HG03135 (cell line): ENCODE measurements at regions not wholly inside any gene's neighbourhood (a gene's known extent, or its start where the extent isn't known, plus 50 kb on each side); places are given as distances from the start of the nearest gene placed in this dataset.
"Not testable (repeated sequence)": the region's sequence is repeated elsewhere in the genome, so short reads cannot be mapped to it uniquely, and the experiment has no call there.

Experiments used
- ATAC-seq: cut with Tn5 transposase; IDR thresholded peaks from one replicate; pipeline ENCODE4 v1.9.1; 2021; ENCODE audit warnings: mild to moderate bottlenecking, moderate library complexity; ENCODE audit not compliant: unreplicated experiment

DNA sequence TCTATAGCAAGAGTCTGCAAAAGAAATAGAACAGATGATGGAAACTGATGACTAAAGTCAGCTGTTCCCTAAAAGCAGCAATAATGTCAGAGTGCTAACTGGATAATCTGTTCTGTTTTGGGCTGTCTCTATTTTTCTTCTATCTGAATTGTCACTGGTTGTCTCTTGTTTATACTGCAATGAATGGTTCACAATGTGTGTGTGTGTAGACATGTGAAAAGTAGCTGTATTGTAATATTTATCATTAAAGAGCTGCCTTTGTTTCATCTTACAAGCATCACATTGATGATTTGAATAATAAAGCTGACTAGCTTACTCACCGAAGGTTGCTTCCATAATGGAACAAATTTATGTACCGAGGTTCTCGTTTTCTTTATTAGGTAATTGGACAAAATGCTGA, 456.0 kb upstream of the ZEB2 start:
- ATAC-seq: no peak

DNA sequence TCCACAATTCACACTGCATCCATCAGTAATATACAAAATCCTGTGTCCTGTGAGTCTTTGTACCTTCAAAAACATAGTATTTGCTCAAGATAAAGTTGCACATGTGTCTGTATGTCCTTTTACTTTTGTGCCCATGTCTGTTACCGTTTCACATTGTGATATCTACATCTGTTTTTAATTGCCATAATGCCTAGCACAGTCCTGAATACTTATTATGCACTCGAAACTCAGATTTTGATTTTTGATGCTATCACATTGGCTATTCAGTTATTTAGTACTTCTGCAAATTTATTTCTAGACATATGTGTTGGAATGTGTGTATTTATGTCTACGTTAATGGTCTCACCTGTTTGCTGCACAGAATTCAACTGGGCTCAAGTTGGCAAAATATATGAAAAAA, 452.8 kb upstream of the ZEB2 start:
- ATAC-seq: no peak

DNA sequence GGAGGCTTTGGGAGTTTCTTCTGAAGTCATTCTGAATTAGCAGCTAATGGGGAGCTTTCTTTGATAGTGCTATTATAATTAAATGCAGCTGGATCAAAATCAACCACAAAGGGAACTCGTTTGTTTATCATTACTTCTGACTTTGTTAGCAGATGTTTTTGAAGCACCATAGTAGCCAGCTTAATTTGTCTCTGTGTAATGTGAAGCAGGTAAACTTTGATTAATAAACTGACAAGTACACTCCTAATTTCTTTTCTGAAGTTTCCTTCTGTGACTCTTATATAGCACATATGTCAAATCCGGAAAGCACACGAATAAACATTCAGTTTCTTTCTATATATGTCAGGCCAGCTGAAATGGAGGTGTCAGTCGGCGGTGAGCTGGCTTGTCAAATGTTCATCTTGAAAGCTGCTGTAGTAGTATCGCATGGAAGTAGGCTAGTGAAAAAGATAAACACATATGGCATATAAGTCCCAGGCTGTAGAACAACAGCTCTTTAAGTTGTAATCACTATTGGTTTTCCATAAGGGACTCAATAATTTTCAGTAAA, 451.9 kb upstream of the ZEB2 start:
- ATAC-seq: no peak

DNA sequence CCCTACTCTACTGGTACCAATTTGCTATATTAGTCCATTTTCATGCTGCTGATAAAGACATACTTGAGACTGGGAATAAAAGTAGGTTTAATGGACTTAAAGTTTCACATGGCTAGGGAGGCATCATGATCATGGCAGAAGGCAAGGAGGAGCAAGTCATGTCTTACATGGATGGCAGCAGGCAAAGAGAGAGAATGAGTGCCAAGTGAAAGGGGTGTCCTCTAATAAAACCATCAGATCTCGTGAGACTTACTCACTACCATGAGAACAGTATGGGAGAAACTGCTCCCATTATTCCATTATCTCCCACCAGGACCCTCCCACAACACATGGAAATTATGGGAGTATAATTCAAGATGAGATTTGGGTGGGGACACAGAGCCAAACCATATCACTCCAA, 450.5 kb upstream of the ZEB2 start:
- not testable (repeated sequence) for ATAC-seq

DNA sequence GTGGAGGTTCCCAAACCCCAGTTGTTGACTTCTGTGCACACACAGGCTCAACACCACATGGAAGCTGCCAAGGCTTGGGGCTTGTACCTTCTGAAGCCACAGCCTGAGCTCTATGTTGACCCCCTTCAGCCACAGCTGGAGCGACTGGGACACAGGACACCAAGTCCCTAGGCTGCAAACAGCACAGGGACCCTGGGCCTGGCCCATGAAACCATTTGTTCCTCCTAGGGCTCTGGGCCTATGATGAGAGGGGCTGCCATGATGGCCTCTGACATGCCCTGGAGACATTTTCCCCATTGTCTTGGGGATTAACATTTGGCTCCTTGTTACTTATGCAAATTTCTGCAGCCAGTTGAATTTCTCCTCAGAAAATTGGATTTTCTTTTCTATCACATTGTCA, 449.6 kb upstream of the ZEB2 start:
- ATAC-seq: not testable (repeated sequence)

DNA sequence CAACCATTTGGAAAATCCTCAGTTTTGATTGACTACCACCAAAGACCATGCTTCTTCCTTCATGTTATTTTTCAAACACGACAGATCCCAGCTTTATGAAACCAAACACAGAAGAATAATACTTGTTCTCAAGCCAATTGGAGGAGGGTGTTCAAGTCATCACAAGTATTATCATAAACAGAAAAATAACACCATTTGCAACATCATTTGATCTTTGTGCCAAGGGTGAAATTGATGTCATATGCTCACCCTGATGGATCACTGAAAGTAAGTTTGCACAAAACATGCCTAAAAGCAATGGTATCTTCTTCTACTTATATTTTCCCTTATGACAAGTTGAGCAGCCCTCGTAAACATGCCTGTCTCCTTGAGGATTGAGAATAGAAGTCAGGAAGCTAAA, 448.0 kb upstream of the ZEB2 start:
- no peak for ATAC-seq

DNA sequence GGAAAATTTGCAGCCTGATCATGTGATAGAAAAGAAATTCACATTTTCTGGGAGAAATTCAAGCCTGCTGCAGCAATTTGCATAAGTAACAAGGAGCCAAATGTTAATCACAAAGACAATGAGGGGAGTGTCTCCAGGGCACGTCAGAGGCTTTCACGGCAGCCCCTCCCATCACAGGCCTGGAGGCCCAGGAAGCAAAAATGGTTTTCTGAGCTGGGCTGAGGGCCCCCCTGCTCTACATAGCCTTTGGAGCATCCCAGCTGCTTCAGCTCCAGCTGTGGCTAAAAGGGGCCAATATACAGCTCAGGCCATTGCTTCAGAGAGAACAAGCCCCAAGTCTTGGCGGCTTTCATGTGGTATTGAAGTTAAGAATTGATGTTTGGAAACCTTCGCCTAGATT, 445.3 kb upstream of the ZEB2 start:
- ATAC-seq: no peak

DNA sequence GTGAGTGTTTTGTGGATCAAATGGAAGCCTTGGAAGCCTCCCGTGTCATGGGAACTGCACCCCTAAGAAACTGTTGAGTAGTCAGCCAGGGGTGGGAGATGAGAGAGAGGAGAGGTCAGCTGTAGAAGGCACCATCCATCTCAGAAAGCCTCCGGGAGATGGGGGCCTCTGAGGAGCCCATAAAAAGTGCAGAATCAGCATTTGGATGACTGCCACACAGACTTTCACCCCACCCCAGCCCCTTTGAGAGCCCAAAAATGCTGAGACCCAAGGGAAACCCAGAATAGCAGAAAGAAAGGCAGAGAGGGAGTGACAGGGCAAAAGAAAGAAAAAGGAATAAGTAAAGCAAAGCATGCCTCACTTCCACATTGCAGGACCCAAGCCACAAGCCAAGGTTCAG, 443.1 kb upstream of the ZEB2 start:
- ATAC-seq: no peak

DNA sequence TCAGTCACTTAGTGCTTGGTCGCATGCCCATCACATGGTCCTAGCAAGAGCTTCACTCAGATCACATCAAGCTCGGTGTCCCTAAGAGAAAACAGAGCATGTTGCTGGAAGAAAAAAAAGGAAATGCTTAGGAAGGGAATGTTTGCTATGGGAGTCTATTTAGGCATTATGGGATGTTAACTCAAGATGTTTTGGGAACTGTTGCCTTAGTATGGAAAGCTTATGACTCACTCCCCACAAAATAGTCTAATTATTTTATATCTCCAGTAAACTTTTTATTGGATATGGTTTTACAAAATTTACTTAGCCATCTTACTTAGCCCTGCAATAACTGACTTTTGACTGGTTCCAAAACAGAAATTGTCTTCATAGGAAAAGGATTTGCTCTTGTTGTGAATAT, 439.5 kb upstream of the ZEB2 start:
- ATAC-seq: no peak

DNA sequence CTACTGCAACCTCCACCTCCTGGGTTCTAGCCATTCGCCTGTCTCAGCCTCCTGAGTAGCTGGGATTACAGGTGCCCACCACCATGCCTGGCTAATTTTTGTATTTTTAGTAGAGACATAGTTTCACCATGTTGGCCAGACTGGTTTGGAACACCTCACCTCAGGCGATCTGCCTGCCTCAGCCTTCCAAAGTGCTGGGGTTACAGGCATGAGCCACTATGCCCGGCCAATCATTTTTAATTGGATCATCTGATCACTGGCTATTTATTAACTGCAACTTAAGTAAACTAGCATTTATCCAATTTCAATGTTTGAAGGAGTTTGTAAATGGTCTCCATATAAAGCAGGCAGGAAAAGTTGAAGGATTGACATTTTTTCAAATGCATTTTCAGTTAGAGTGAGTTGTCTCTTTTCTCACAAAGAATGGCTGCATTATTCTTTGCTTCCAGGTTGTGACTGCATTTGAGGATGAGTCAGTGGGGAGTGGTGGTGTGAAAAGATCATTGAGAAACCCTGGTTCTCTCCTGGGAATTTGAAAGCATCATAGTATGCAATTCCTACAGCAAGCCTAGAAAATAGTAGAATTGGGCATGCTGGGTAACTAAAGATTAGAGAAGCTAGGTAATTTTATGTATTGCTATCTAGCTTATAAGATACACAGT, 431.1 kb upstream of the ZEB2 start:
- no peak for ATAC-seq

DNA sequence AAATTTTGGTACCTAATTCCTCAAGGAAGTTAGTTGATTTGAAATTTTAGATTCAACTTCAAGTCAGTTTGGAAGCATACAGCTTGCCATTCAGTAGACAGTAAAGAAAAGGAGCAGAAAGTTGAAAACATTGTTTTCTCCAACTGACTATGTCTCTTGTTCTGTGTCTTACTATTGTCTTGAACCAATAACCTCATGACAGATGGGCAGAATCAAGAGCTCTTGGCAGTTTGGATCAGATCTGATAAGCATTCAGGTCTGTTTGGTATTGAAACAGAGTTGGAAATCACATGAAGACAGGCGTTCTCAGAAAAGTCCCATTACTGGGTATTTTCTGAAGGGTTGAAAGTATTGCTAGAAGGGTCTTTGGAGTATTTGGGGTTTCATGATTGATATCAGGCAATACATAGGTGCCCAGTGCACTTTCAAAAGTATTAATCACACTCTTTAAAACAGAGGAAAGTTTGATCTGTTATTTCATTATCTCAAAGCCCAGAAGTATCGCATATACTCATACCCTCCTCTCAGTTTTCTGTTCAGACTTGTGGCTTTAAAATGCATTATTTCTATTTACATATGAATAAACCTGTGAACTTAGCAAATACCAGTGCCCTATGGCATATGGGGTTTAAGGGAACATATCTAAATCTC, 428.4 kb upstream of the ZEB2 start:
- no peak for ATAC-seq

DNA sequence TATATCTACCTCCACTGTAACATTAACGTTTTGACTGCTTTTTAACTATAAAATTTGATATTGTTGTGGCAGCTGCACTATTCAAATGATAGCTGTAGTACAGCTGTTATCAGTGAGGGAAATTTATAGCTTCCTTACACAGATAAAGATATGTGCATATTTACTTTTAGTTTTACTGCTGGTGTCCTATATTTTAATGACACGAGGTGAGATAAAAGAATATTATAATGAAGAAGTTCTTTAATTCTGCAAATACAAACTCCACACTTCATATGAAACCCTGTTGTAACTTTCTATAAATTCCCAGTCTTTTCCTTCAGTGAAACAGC, 427.8 kb upstream of the ZEB2 start:
- ATAC-seq: no peak

DNA sequence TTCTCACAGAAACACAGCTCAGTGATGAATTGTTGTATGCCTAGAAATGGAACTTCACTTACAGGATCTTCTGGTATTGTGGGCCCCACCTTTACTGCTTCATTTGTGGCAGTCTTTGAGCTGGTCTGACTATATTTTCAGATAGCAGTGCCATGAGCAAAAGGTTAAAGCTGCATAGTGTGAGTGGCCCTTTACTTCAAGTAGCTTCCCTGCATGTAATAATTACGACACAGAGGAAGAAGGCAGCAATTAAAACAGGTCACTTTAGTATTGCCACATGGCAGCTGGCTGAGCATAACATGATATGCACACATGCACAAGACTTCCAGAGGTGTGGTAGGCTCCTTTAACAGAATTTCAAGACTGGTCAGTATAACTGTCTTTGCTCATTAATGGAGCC, 426.3 kb upstream of the ZEB2 start:
- ATAC-seq: no peak

DNA sequence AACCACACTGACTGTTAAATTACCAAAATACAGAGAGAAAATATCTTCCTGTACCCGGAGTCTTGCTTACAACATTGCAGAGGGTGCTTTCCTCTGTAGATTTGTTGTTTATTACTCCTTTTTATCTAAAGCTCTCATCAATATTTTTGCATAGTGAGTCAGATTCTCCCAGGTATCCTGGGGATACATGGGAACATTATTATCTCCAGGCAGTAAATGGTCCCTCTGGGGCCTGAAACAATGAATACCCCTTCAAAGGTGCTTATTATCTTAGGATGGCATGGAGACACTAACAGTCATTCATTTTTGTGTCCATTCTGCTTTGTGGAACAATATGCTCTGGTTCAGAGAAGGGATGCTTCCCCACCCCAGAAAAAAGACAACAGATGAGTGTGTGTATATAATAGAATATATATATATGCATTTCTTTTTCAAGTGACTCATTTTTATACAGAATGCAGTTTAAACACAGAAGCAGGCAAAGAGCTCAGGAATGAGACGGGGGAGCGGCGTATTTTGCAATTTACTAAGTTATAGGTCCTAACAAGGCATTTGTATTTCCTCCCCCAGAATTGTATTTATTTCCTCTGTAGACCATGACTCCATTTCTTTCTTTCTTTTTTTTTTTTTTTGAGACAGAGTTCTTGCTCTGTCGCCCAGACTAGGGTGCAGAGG, 424.8 kb upstream of the ZEB2 start:
- no peak for ATAC-seq

DNA sequence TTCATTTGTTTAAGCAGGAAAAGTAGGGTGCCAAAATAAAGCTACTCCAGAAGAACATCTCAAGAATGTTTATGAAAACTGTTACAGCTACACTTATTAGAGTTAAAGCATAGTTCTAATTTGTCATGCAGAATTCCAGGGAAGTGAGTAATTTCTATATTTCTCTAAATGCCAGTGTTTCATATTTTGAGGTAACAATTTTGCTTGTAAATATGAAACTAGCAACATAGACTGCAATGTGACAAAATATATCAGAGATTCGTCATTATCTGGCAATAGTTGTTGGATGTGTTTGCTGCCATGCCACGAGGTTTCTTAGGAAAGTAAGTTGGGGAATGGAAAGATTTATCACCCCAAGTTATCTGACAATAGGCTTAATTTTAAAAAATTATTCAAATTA, 424.1 kb upstream of the ZEB2 start:
- no peak for ATAC-seq

DNA sequence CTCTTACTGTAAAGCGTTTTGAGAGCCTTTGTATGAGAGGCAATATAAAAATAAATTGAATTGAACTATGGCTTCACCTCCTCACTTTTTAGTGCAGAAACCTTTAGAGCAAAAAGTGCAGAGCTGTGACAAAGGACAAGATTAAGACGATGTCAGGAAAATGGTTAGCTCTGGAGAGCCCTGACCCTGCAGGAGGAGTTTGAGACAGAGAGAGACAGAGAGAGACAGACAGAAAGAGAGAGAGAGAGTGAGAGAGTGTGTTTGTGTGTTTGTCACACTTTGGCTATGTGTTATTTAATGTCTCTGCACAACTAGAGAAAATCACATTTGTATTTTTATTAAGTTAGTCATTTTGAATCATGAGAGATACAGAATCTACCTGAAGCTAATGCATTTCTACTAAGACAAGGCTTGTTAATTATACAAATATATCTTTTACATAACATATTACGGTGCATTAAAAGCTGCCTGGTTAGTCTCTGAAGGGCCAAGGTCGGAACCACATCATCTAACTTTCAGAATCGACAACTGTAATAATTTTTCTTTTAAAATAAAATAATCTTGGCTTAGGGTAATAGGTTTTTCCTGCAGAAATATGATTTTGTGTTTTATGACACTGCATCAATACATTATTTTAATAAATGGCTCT, 423.5 kb upstream of the ZEB2 start:
- no peak for ATAC-seq

DNA sequence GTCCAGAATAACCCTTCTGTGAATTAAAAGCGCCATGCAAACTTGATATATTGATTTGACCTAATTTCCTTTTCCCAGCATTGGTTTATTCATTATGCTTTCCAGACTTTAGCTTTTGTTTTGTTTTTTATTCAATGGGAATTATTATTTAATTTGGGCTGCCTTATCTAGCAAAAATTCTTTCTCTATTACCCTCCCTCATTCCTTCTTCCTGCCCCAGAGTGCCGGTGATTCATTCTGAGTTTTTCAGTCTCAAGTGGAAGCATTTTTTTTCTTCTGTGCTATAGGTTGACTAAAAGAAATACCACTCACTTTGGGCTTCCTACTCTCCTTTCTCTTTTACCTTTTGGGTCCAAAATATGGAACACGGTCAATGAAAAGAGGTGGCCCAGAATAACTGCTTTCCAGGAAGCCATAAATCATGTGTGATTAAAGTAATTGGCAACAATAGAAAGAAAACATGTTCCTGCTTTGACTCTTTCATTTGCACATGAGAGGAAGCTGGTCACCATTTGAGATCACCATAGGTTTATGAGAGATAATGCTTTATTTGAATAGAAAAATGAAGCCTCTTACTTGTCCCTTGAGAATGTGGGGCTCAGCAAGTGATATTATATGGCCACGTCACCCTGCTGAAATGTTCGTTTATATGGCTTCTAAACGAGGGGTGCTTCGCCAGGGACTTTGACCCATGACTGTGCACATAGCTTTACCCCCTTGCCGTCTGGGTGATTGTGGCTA, 422.8 kb upstream of the ZEB2 start:
- no peak for ATAC-seq

DNA sequence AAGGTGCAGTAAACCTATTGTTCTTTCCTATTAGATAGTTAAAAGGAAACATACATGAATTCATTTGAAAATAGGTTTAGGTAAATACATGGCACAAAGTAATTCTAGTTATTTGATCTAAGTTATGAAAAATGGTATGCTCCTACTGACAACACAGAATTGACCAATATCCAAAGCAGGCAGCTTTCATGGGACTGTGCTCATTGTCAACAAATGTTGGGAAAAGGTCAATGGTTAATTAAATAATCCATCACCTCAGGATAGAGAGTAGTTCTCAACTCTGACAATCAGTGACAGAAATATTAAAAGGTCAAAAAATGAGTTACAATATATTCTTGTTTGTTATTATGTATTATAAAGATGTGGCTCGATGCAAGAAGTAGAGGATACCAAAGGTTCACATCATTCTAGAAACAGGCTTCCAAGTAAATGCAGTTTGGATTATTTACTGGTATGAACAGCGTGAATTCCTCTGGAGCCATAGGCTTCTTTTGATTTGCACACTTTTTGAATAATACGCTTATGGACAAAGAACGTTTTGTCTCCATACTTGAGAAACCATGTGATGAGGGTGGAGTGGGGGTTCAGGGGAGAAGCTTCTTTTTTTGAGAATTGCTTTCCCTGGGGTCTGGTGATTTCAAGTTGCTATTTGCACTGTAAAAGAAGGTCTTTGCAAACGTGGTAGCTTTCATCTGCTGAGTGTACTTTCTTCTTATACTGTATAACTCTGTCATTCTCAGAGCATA, 422.0 kb upstream of the ZEB2 start:
- ATAC-seq: no peak

DNA sequence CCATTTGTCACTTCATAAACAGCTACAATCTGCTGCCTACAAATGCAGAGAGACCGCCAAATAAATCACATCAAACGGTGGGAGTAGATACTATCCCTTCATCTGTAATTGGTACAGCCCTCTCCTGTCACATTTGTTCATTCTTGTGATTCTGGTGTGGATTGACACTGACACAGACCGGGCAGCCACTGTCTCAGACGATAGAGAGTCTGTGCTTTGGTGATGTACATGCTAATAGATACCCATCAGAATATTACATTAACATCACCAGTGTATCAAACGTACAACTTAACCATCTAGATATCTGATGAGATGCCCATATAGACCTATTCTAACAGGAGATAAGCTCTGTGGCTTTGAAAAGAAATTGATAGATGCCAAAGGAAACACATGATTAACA, 419.7 kb upstream of the ZEB2 start:
- no peak for ATAC-seq

DNA sequence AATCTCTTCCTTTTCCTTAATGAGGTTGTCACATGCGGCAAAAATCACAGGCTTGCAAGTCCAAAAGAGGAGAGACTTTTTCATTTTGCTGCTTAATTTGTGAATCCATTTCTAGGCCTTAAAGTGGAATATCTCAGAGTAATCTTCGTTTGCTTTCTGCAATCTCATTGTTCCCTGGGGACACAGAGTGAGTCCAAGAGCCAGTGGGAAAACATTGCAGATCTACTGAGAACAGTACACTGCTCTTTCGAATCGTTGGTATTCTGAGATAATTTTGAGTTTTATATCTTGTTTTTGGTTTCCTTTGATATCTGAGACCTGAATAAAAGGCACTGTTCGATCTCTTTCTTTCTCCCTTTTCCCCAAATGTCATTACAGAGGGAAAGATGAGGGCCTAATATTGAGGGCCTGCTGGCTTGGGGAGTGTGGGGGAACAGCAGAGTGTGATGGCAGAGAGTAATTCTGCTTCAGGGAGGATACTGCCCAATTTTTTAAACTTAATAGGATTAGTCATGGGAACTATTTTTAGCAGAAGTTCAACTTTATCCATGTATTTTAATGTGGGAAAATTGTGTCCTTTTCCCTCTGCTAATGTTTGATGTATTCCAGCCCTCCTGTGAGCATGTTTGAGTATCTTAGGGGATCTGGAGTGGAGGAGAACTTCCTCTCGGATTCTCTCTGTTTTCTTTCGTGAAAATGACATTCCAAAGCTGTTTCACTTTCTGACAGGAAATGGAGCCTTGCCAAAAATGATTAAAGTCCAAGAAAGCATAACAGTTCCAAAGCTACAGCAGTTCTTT, 418.2 kb upstream of the ZEB2 start:
- no peak for ATAC-seq
